Urinary bladder (tissue), 3 donors: ENCODE measurements at regions not wholly inside any gene's neighbourhood (a gene's known extent, or its start where the extent isn't known, plus 50 kb on each side); places are given as distances from the start of the nearest gene placed in this dataset.

ENCODE experiments used
- DNase-seq: peaks from one replicate; pipeline ENCODE4 v3.0.0-alpha.2; 2015; ENCODE audit errors: extremely low spot score
- H3K27ac ChIP-seq: one replicate; pipeline ENCODE4 v1.5.1; 2013; ENCODE audit warnings: low read depth, mild to moderate bottlenecking, moderate library complexity
- H3K36me3 ChIP-seq: one replicate; pipeline ENCODE4 v1.6.1; 2013; ENCODE audit warnings: mild to moderate bottlenecking, moderate library complexity; ENCODE audit not compliant: insufficient read depth
- H3K4me1 ChIP-seq: one replicate; pipeline ENCODE4 v1.6.1; 2013; ENCODE audit warnings: mild to moderate bottlenecking, moderate library complexity; ENCODE audit not compliant: insufficient read depth
- H3K4me3 ChIP-seq: one replicate; pipeline ENCODE4 v1.5.1; 2013; ENCODE audit warnings: low read depth, low read length
- WGBS: extraction: QIAGEN DNeasy Blood & Tissue Kit; methylation state at CpG from one replicate; pipeline ENCODE4 v1.1.7; 2013; 5-methylcytosine and 5-hydroxymethylcytosine counted together
- donor health status: healthy with polysubstance abuse.
- donor health status: healthy.

- Histone ChIP-seq H3K4me3 (no peak overlapping the region), H3K27ac (no peak overlapping the region), H3K36me3 (no peaks in the 10 kb centered on the region), H3K4me1 (no peaks in the 10 kb centered on the region)
- DNase-seq, result no peak
- 89% methylated on average over 3 of the region's 3 CpGs for WGBS
These were observed 449.5 kb upstream of the PSMD7 start for GRCh38 chr16:73847090-73847489.

GRCh38 chr16:73846356-73846755, 450.3 kb upstream of the PSMD7 start:
- WGBS, result 59% methylated on average over 7 of the region's 7 CpGs
- Histone ChIP-seq H3K27ac (no peak overlapping the region), H3K36me3 (no peaks in the 10 kb centered on the region), H3K4me1 (no peaks in the 10 kb centered on the region), H3K4me3 (no peak overlapping the region)
- DNase-seq, result no peak

GRCh38 chr16:73846007-73846330, 450.6 kb upstream of the PSMD7 start:
- no peak overlapping the region for H3K4me3 ChIP-seq
- no peaks in the 10 kb centered on the region for H3K4me1 ChIP-seq
- 90% methylated on average over 3 of the region's 3 CpGs for WGBS
- no peaks in the 10 kb centered on the region for H3K36me3 ChIP-seq
- DNase-seq, result no peak
- H3K27ac ChIP-seq, result no peak overlapping the region

- DNase-seq, result no peak
- H3K36me3 ChIP-seq, result no peaks in the 10 kb centered on the region
- H3K4me3 ChIP-seq, result no peak overlapping the region
- no peak overlapping the region for H3K27ac ChIP-seq
- WGBS, result 76% methylated on average over 7 of the region's 7 CpGs
- no peaks in the 10 kb centered on the region for H3K4me1 ChIP-seq
These were observed 451.2 kb upstream of the PSMD7 start for GRCh38 chr16:73845238-73846006.

GRCh38 chr16:73840728-73841127, 455.9 kb upstream of the PSMD7 start:
- no peak overlapping the region for H3K4me3 ChIP-seq
- no peaks in the 10 kb centered on the region for H3K4me1 ChIP-seq
- no peaks in the 10 kb centered on the region for H3K36me3 ChIP-seq
- 73% methylated on average over 4 of the region's 4 CpGs for WGBS
- DNase-seq, result no peak
- H3K27ac ChIP-seq, result no peak overlapping the region

- Histone ChIP-seq H3K36me3 (no peaks in the 10 kb centered on the region), H3K27ac (no peak overlapping the region), H3K4me1 (no peaks in the 10 kb centered on the region), H3K4me3 (no peak overlapping the region)
- no peak for DNase-seq
- 80% methylated on average over 8 of the region's 8 CpGs for WGBS
These were observed 465.4 kb upstream of the PSMD7 start for GRCh38 chr16:73831220-73831619.

- 91% methylated on average over 7 of the region's 7 CpGs for WGBS
- no peaks in the 10 kb centered on the region for H3K36me3 ChIP-seq
- no peak overlapping the region for H3K4me3 ChIP-seq
- H3K27ac ChIP-seq, result no peak overlapping the region
- no peaks in the 10 kb centered on the region for H3K4me1 ChIP-seq
- no peak for DNase-seq
These were observed 473.3 kb upstream of the PSMD7 start for GRCh38 chr16:73823205-73823849.

GRCh38 chr16:73817526-73818324, 478.9 kb upstream of the PSMD7 start:
- no peak for DNase-seq
- 74% methylated on average over 13 of the region's 13 CpGs for WGBS
- Histone ChIP-seq H3K36me3 (no peaks in the 10 kb centered on the region), H3K27ac (no peak overlapping the region), H3K4me1 (peaks cover 3% of the 10 kb centered on the region), H3K4me3 (no peak overlapping the region)

- 38% methylated on average over 7 of the region's 7 CpGs for WGBS
- DNase-seq, result no peak
- no peak overlapping the region for H3K27ac ChIP-seq
- no peak overlapping the region for H3K4me3 ChIP-seq
- peaks cover 3% of the 10 kb centered on the region for H3K4me1 ChIP-seq
- H3K36me3 ChIP-seq, result no peaks in the 10 kb centered on the region
These were observed 483.1 kb upstream of the PSMD7 start for GRCh38 chr16:73813527-73813926.

GRCh38 chr16:73804456-73804855, 492.2 kb upstream of the PSMD7 start:
- H3K4me1 ChIP-seq, result no peaks in the 10 kb centered on the region
- WGBS, result 92% methylated on average over 1 of the region's 1 CpG
- H3K36me3 ChIP-seq, result no peaks in the 10 kb centered on the region
- no peak overlapping the region for H3K4me3 ChIP-seq
- DNase-seq, result no peak
- H3K27ac ChIP-seq, result no peak overlapping the region

GRCh38 chr16:73798471-73798870, 498.1 kb upstream of the PSMD7 start:
- WGBS, result 77% methylated on average over 5 of the region's 5 CpGs
- Histone ChIP-seq H3K4me1 (no peaks in the 10 kb centered on the region), H3K36me3 (no peaks in the 10 kb centered on the region), H3K27ac (no peak overlapping the region), H3K4me3 (no peak overlapping the region)
- DNase-seq, result no peak

- 93% methylated on average over 1 of the region's 1 CpG for WGBS
- DNase-seq, result no peak
- Histone ChIP-seq H3K27ac (no peak overlapping the region), H3K4me1 (no peaks in the 10 kb centered on the region), H3K36me3 (no peaks in the 10 kb centered on the region), H3K4me3 (no peak overlapping the region)
These were observed 499.5 kb upstream of the PSMD7 start for GRCh38 chr16:73797115-73797514.

GRCh38 chr16:73796241-73796640, 500.4 kb upstream of the PSMD7 start:
- H3K36me3 ChIP-seq, result no peaks in the 10 kb centered on the region
- WGBS, result 60% methylated on average over 4 of the region's 4 CpGs
- no peak for DNase-seq
- H3K27ac ChIP-seq, result no peak overlapping the region
- no peak overlapping the region for H3K4me3 ChIP-seq
- no peaks in the 10 kb centered on the region for H3K4me1 ChIP-seq

GRCh38 chr16:73794994-73795393, 501.6 kb upstream of the PSMD7 start:
- WGBS, result 23% methylated on average over 3 of the region's 3 CpGs
- Histone ChIP-seq H3K27ac (no peak overlapping the region), H3K4me1 (no peaks in the 10 kb centered on the region), H3K36me3 (no peaks in the 10 kb centered on the region), H3K4me3 (no peak overlapping the region)
- DNase-seq, result peak; percentile 20
